ENCODE measurements at regions not wholly inside any gene's neighbourhood (a gene's known extent, or its start where the extent isn't known, plus 50 kb on each side); places are given as distances from the start of the nearest gene placed in this dataset.

- DNase-seq (ENCODE audit: extremely low read depth, low read depth) = no peak
- no peak for TF ChIP-seq CTCF (IDR thresholded peaks at IDR 0.05; ENCODE audit: low read depth, low read length)
These were observed 105.7 kb downstream of the RASSF10 start for GRCh38 chr11:13114566-13115379.

- no peak for TF ChIP-seq CTCF (IDR thresholded peaks at IDR 0.05; ENCODE audit: low read depth, low read length)
These were observed 106.2 kb downstream of the RASSF10 start for GRCh38 chr11:13115380-13115675.

DNA sequence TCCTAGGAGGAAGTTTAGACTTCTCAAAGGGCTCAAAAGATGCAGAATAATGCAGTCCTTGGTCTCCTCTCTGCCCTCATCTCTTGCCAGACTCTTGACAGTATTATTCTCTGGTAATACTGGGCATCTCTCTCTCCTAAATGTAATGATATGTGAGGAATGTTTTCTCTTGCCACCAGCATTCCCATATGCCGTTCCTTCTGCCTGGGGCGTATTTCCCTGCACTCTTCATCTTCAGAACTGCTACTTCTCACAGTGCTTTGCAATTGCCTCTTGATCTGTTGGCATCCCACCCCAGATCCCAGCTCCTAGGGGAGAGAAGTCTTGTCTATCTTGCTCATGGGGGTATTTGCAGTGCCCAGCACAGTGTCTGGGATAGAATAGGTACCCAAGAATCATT, 107.4 kb downstream of the RASSF10 start:
- no peak for TF ChIP-seq CTCF (IDR thresholded peaks at IDR 0.05; ENCODE audit: low read depth, low read length)
- no peak for DNase-seq (ENCODE audit: extremely low read depth, low read depth)

More at GRCh38 chr11:13115380-13115675, 106.2 kb downstream of the RASSF10 start:
- DNase-seq (ENCODE audit: extremely low read depth, low read depth) = no peak

DNA sequence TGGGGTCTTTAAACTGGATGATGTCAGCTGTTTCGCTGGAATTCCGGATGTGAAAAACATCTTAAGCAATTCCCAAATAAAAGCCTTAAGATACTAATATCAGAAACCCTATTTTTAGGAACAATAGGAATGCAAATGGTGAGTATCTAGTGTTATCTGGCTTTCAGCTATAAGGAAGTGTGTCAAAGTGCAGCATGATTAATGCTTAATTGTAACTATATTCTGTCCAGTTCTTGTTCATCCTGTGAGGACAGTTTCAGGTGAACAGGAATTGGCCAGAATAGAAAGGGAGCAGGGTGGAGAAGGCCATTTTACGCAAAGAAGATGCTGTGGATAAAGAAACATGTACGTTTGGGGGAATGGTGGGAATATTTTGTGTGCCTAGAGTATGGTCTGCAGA, 108.2 kb downstream of the RASSF10 start:
- no peak for TF ChIP-seq CTCF (IDR thresholded peaks at IDR 0.05; ENCODE audit: low read depth, low read length)
- DNase-seq (ENCODE audit: extremely low read depth, low read depth) = no peak

DNA sequence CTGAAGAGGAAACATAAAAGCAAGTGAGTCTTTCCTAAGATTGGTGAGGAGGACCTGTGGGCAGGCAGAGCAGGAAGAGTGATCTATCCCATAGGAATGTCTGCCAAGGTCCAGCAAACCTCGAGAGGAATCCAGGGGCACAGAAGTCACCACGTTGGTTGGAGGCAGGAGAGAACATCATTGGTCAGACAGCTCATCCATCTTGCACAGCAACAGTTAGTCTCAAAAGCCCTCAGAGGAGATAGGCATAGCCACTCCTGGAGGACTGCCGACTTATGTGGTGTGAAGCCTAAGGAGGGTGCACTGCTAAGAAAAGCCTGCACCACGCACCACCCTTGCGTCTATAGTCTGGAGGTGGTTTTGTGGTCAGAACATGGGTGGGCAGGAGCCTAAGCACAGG, 109.1 kb downstream of the RASSF10 start:
- no peak for TF ChIP-seq CTCF (IDR thresholded peaks at IDR 0.05; ENCODE audit: low read depth, low read length)
- DNase-seq (ENCODE audit: extremely low read depth, low read depth) = peak; percentile 44

GRCh38 chr11:13118650-13119049, 109.5 kb downstream of the RASSF10 start:
- TF ChIP-seq CTCF (IDR thresholded peaks at IDR 0.05; ENCODE audit: low read depth, low read length) = no peak
- DNase-seq (ENCODE audit: extremely low read depth, low read depth) = no peak

- DNase-seq (ENCODE audit: extremely low read depth, low read depth) = no peak
- TF ChIP-seq CTCF (IDR thresholded peaks at IDR 0.05; ENCODE audit: low read depth, low read length) = no peak
These were observed 110.2 kb downstream of the RASSF10 start for GRCh38 chr11:13119361-13119760.
